ENCODE measurements at regions not wholly inside any gene's neighbourhood (a gene's known extent, or its start where the extent isn't known, plus 50 kb on each side); places are given as distances from the start of the nearest gene placed in this dataset.

- no peak overlapping the region for H3K4me3 ChIP-seq
- ChIA-PET CTCF (no interaction called here), POLR2A (ENCODE audit: unreplicated experiment) (no interaction called here)
- TF ChIP-seq CTCF (conservative IDR thresholded peaks at IDR 0.05) (no peak), EZH2 (IDR thresholded peaks at IDR 0.05; ENCODE audit: low read depth) (no peak)
- H3K9me2 ChIP-seq (ENCODE audit: insufficient read depth): no peaks in the 10 kb centered on the region
- no peaks in the 10 kb centered on the region for H4K20me1 ChIP-seq (ENCODE audit: insufficient read depth)
- no peaks in the 10 kb centered on the region for H3K4me1 ChIP-seq (replicated peaks; ENCODE audit: insufficient read depth)
- H2AFZ ChIP-seq: no peak overlapping the region
- no peak for DNase-seq
- no peaks in the 10 kb centered on the region for H3K36me3 ChIP-seq (ENCODE audit: low read depth)
- intact Hi-C loops (cut with micrococcal nuclease; ENCODE audit: unreplicated experiment): loop anchor here (5.0 to 10.0 kb wide), 4 partner anchors 286 to 889 kb away; no protein-coding TSS in a partner anchor
- no peaks in the 10 kb centered on the region for H3F3A ChIP-seq (ENCODE audit: insufficient read depth, low read depth)
- H3K79me2 ChIP-seq (ENCODE audit: low read depth): no peaks in the 10 kb centered on the region
- H3K27me3 ChIP-seq (ENCODE audit: insufficient read depth, low read depth): no peaks in the 10 kb centered on the region
- BruUV-seq (replicated peaks): no TSS peak
- peaks cover 4% of the 10 kb centered on the region; the same call in 1 of the 2 replicates for H3K9me3 ChIP-seq (ENCODE audit: insufficient read depth, low read depth)
- H3K27ac ChIP-seq: no peak overlapping the region
- H3K4me2 ChIP-seq: no peak overlapping the region
These were observed 168.2 kb upstream of the CST7 start for GRCh38 chr20:24780674-24781417.

GRCh38 chr20:24781418-24781980, 167.6 kb upstream of the CST7 start:
- BruUV-seq (replicated peaks): no TSS peak
- intact Hi-C loops (cut with micrococcal nuclease; ENCODE audit: unreplicated experiment): loop anchor here (5.0 to 10.0 kb wide), 4 partner anchors 287 to 889 kb away; no protein-coding TSS in a partner anchor
- no peaks in the 10 kb centered on the region for H3K9me3 ChIP-seq (ENCODE audit: insufficient read depth, low read depth)
- CTCF ChIA-PET: no interaction called here
- POLR2A ChIA-PET (ENCODE audit: unreplicated experiment): no interaction called here
- no peak overlapping the region for H3K27ac ChIP-seq
- H3K4me2 ChIP-seq: no peak overlapping the region
- H3F3A ChIP-seq (ENCODE audit: insufficient read depth, low read depth): no peaks in the 10 kb centered on the region
- DNase-seq: peak in 1 of 2 experiments; percentile 32
- no peak overlapping the region for H2AFZ ChIP-seq
- TF ChIP-seq CTCF (conservative IDR thresholded peaks at IDR 0.05): peak; percentile 69
- TF ChIP-seq EZH2 (IDR thresholded peaks at IDR 0.05; ENCODE audit: low read depth): no peak
- H3K4me3 ChIP-seq: no peak overlapping the region
- no peaks in the 10 kb centered on the region for H3K9me2 ChIP-seq (ENCODE audit: insufficient read depth)
- no peaks in the 10 kb centered on the region for H3K27me3 ChIP-seq (ENCODE audit: insufficient read depth, low read depth)
- H3K79me2 ChIP-seq (ENCODE audit: low read depth): no peaks in the 10 kb centered on the region
- H3K36me3 ChIP-seq (ENCODE audit: low read depth): no peaks in the 10 kb centered on the region
- H3K4me1 ChIP-seq (replicated peaks; ENCODE audit: insufficient read depth): no peaks in the 10 kb centered on the region
- H4K20me1 ChIP-seq (ENCODE audit: insufficient read depth): no peaks in the 10 kb centered on the region

- DNase-seq: no peak
- no peak for TF ChIP-seq EZH2 (IDR thresholded peaks at IDR 0.05; ENCODE audit: low read depth)
- H3K27me3 ChIP-seq (ENCODE audit: insufficient read depth, low read depth): no peaks in the 10 kb centered on the region
- no peaks in the 10 kb centered on the region for H3K36me3 ChIP-seq (ENCODE audit: low read depth)
- no peak overlapping the region for H3K4me3 ChIP-seq
- no peaks in the 10 kb centered on the region for H3K9me2 ChIP-seq (ENCODE audit: insufficient read depth)
- ChIA-PET CTCF (no interaction called here), POLR2A (ENCODE audit: unreplicated experiment) (no interaction called here)
- H3K4me2 ChIP-seq: no peak overlapping the region
- no peaks in the 10 kb centered on the region for H4K20me1 ChIP-seq (ENCODE audit: insufficient read depth)
- H3F3A ChIP-seq (ENCODE audit: insufficient read depth, low read depth): no peaks in the 10 kb centered on the region
- BruUV-seq (replicated peaks): no TSS peak
- H3K27ac ChIP-seq: no peak overlapping the region
- intact Hi-C loops (cut with micrococcal nuclease; ENCODE audit: unreplicated experiment): loop anchor here (5.0 to 10.0 kb wide), 4 partner anchors 288 to 890 kb away; no protein-coding TSS in a partner anchor
- H3K79me2 ChIP-seq (ENCODE audit: low read depth): no peaks in the 10 kb centered on the region
- H2AFZ ChIP-seq: no peak overlapping the region
- H3K4me1 ChIP-seq (replicated peaks; ENCODE audit: insufficient read depth): no peaks in the 10 kb centered on the region
- no peaks in the 10 kb centered on the region for H3K9me3 ChIP-seq (ENCODE audit: insufficient read depth, low read depth)
These were observed 166.8 kb upstream of the CST7 start for GRCh38 chr20:24782301-24782700.

Data from PC-9 (cell line).